ENCODE measurements at regions not wholly inside any gene's neighbourhood (a gene's known extent, or its start where the extent isn't known, plus 50 kb on each side); places are given as distances from the start of the nearest gene placed in this dataset.

- no peaks in the 10 kb centered on the region for H4K20me1 ChIP-seq (ENCODE audit: insufficient read depth, low read length)
- H3K4me3 ChIP-seq (ENCODE audit: low read length): no peak overlapping the region
- TF ChIP-seq CTCF (IDR thresholded peaks at IDR 0.05; ENCODE audit: low read depth, low read length) (no peak), EZH2phosphoT487 (IDR thresholded peaks at IDR 0.05; ENCODE audit: low read depth) (no peak)
- H3K79me2 ChIP-seq (ENCODE audit: low read length): no peaks in the 10 kb centered on the region
- H2AFZ ChIP-seq (ENCODE audit: low read depth, low read length): no peak overlapping the region
- peaks cover 14% of the 10 kb centered on the region; the same call in 1 of the 2 replicates for H3K27me3 ChIP-seq (ENCODE audit: low read depth, low read length)
- no peak overlapping the region for H3K9ac ChIP-seq (ENCODE audit: low read length)
- H3K4me2 ChIP-seq (ENCODE audit: low read length): no peak overlapping the region
- H3K4me1 ChIP-seq (ENCODE audit: low read length): no peaks in the 10 kb centered on the region
- H3K27ac ChIP-seq (ENCODE audit: low read length): no peak overlapping the region
- H3K9me3 ChIP-seq (ENCODE audit: insufficient read depth, low read length): no peaks in the 10 kb centered on the region
- no peaks in the 10 kb centered on the region for H3K36me3 ChIP-seq (replicated peaks; ENCODE audit: low read depth, low read length)
Measured at GRCh38 chr18:47619771-47620448, 310.5 kb downstream of the SMAD2 start.

GRCh38 chr18:47618758-47619157 lies 311.7 kb downstream of the SMAD2 start:
- Histone ChIP-seq H3K4me1 (ENCODE audit: low read length) (no peaks in the 10 kb centered on the region), H3K4me2 (ENCODE audit: low read length) (no peak overlapping the region), H3K27me3 (ENCODE audit: low read depth, low read length) (peaks cover 13% of the 10 kb centered on the region; the same call in 1 of the 2 replicates), H3K9ac (ENCODE audit: low read length) (no peak overlapping the region), H2AFZ (ENCODE audit: low read depth, low read length) (no peak overlapping the region), H3K4me3 (ENCODE audit: low read length) (no peak overlapping the region), H3K9me3 (ENCODE audit: insufficient read depth, low read length) (no peaks in the 10 kb centered on the region), H3K27ac (ENCODE audit: low read length) (no peak overlapping the region), H3K36me3 (replicated peaks; ENCODE audit: low read depth, low read length) (no peaks in the 10 kb centered on the region), H3K79me2 (ENCODE audit: low read length) (no peaks in the 10 kb centered on the region), H4K20me1 (ENCODE audit: insufficient read depth, low read length) (no peaks in the 10 kb centered on the region)
- TF ChIP-seq EZH2phosphoT487 (IDR thresholded peaks at IDR 0.05; ENCODE audit: low read depth) (no peak), CTCF (IDR thresholded peaks at IDR 0.05; ENCODE audit: low read depth, low read length) (peak; percentile 37)

GRCh38 chr18:47615043-47615442 lies 315.4 kb downstream of the SMAD2 start:
- Histone ChIP-seq H3K27ac (ENCODE audit: low read length) (no peak overlapping the region), H2AFZ (ENCODE audit: low read depth, low read length) (no peak overlapping the region), H3K9me3 (ENCODE audit: insufficient read depth, low read length) (no peaks in the 10 kb centered on the region), H3K4me3 (ENCODE audit: low read length) (no peak overlapping the region), H3K9ac (ENCODE audit: low read length) (no peak overlapping the region), H3K4me1 (ENCODE audit: low read length) (no peaks in the 10 kb centered on the region), H4K20me1 (ENCODE audit: insufficient read depth, low read length) (no peaks in the 10 kb centered on the region), H3K4me2 (ENCODE audit: low read length) (no peak overlapping the region), H3K79me2 (ENCODE audit: low read length) (no peaks in the 10 kb centered on the region), H3K36me3 (replicated peaks; ENCODE audit: low read depth, low read length) (no peaks in the 10 kb centered on the region), H3K27me3 (ENCODE audit: low read depth, low read length) (peaks cover 8% of the 10 kb centered on the region)
- TF ChIP-seq CTCF (IDR thresholded peaks at IDR 0.05; ENCODE audit: low read depth, low read length) (no peak), EZH2phosphoT487 (IDR thresholded peaks at IDR 0.05; ENCODE audit: low read depth) (no peak)

GRCh38 chr18:47613929-47614328 lies 316.5 kb downstream of the SMAD2 start:
- H3K27me3 ChIP-seq (ENCODE audit: low read depth, low read length): peaks cover 8% of the 10 kb centered on the region
- H3K4me2 ChIP-seq (ENCODE audit: low read length): no peak overlapping the region
- no peak overlapping the region for H3K4me3 ChIP-seq (ENCODE audit: low read length)
- H3K9me3 ChIP-seq (ENCODE audit: insufficient read depth, low read length): no peaks in the 10 kb centered on the region
- H3K9ac ChIP-seq (ENCODE audit: low read length): no peak overlapping the region
- no peaks in the 10 kb centered on the region for H4K20me1 ChIP-seq (ENCODE audit: insufficient read depth, low read length)
- TF ChIP-seq CTCF (IDR thresholded peaks at IDR 0.05; ENCODE audit: low read depth, low read length): no peak
- TF ChIP-seq EZH2phosphoT487 (IDR thresholded peaks at IDR 0.05; ENCODE audit: low read depth): no peak
- no peaks in the 10 kb centered on the region for H3K4me1 ChIP-seq (ENCODE audit: low read length)
- no peak overlapping the region for H3K27ac ChIP-seq (ENCODE audit: low read length)
- H2AFZ ChIP-seq (ENCODE audit: low read depth, low read length): no peak overlapping the region
- no peaks in the 10 kb centered on the region for H3K36me3 ChIP-seq (replicated peaks; ENCODE audit: low read depth, low read length)
- no peaks in the 10 kb centered on the region for H3K79me2 ChIP-seq (ENCODE audit: low read length)
